ENCODE measurements at regions not wholly inside any gene's neighbourhood (a gene's known extent, or its start where the extent isn't known, plus 50 kb on each side); places are given as distances from the start of the nearest gene placed in this dataset.

- ChIA-PET CTCF (no interaction called here), POLR2A (no interaction called here), SMC1A (ENCODE audit: uncharacterized antibody, unreplicated experiment) (no interaction called here), RAD21 (ENCODE audit: unreplicated experiment) (interaction anchor here (0.6 kb wide), 1 partner anchor 8 kb away, joined by 3 read pairs; no protein-coding TSS in a partner anchor)
- Histone ChIP-seq H4K20me1 (ENCODE audit: control insufficient read depth, insufficient read depth) (no peaks in the 10 kb centered on the region), H3K36me3 (ENCODE audit: control insufficient read depth in 2 of 2, insufficient read depth in 2 of 2, low read length in 1 of 2) (no peaks in the 10 kb centered on the region), H3K4me2 (ENCODE audit: control insufficient read depth, insufficient read depth) (no peak overlapping the region), H3K9ac (ENCODE audit: control insufficient read depth, insufficient read depth, low read length) (no peak overlapping the region), H3K4me1 (ENCODE audit: control insufficient read depth, insufficient read depth, low read length) (no peaks in the 10 kb centered on the region), H3K27ac (ENCODE audit: control insufficient read depth, insufficient read depth) (no peak overlapping the region), H3K27me3 (replicated peaks in 1 of 2; ENCODE audit: control insufficient read depth in 2 of 2, insufficient read depth in 2 of 2, low read length in 1 of 2) (no peaks in the 10 kb centered on the region; a peak in 1 of 4 replicates), H2AFZ (ENCODE audit: control insufficient read depth, low read depth, low read length) (no peak overlapping the region), H3K9me3 (replicated peaks; ENCODE audit: control insufficient read depth, insufficient read depth, low read length) (no peaks in the 10 kb centered on the region; the same call in 2 of the 3 replicates), H3K79me2 (ENCODE audit: control insufficient read depth, insufficient read depth, low read length) (no peaks in the 10 kb centered on the region), H3K4me3 (no peak overlapping the region)
- DNase-seq (ENCODE audit: low read depth, low spot score) = no peak
- no TSS peak for BruUV-seq (replicated peaks)
- in situ Hi-C loops (cut with MboI) = no loop called here
- intact Hi-C loops (cut with micrococcal nuclease; ENCODE audit: unreplicated experiment) = no loop called here
- 66% methylated on average over 8 of the region's 8 CpGs for WGBS (ENCODE audit: insufficient coverage, insufficient replicate concordance, low lambda C conversion rate, missing lambda C conversion rate)
- TF ChIP-seq BMI1 (IDR thresholded peaks at IDR 0.05; ENCODE audit: borderline replicate concordance) (no peak), ATF2 (IDR thresholded peaks at IDR 0.05; ENCODE audit: low read length) (no peak), ZNF24 (IDR thresholded peaks at IDR 0.05) (no peak), NFXL1 (IDR thresholded peaks at IDR 0.05; ENCODE audit: borderline replicate concordance) (no peak), SIX5 (IDR thresholded peaks at IDR 0.05; ENCODE audit: low read depth, low read length, severe bottlenecking) (no peak), NFIC (IDR thresholded peaks at IDR 0.05; ENCODE audit: low read depth, low read length) (no peak), CREB1 (IDR thresholded peaks at IDR 0.05; ENCODE audit: low read depth) (no peak), WRNIP1 (IDR thresholded peaks at IDR 0.05; ENCODE audit: borderline replicate concordance, low read depth, low read length) (no peak), ZNF687 (IDR thresholded peaks at IDR 0.05) (no peak), NR2C1 (IDR thresholded peaks at IDR 0.05) (no peak), NFYB (IDR thresholded peaks at IDR 0.05; ENCODE audit: insufficient read depth, low read depth, low read length) (no peak), IRF5 (IDR thresholded peaks at IDR 0.05; ENCODE audit: borderline replicate concordance) (no peak), ESRRA (IDR thresholded peaks at IDR 0.05; ENCODE audit: low read length) (no peak), HDGF (IDR thresholded peaks at IDR 0.05) (no peak)
- FAIRE-seq = no peak
- ATAC-seq = no peak
These were observed 332.0 kb downstream of the RAPGEF2 start for GRCh38 chr4:159434871-159435241.
